Caco-2 (cell line): ENCODE measurements at regions not wholly inside any gene's neighbourhood (a gene's known extent, or its start where the extent isn't known, plus 50 kb on each side); places are given as distances from the start of the nearest gene placed in this dataset.

Experiments used
- BruUV-seq: library from RNA; stranded (reverse); fragments of 400-500 nt; replicated peaks from 2 replicates; lab custom pipeline; 2021; lab: Mats Ljungman, UMichigan
- CTCF ChIA-PET: fragments of 300-600 bp; sonication (Branson Sonifier 250); formaldehyde crosslinking; loops from one replicate; lab custom pipeline; 2022; ENCODE audit warnings: antibody characterized with exemption; lab: Charles Lee
- POLR2A ChIA-PET: fragments of 300-600 bp; sonication (Branson Sonifier 250); formaldehyde crosslinking; loops from one replicate; lab custom pipeline; 2022; ENCODE audit warnings: antibody characterized with exemption; lab: Charles Lee
- DNase-seq, 2 experiments: peaks; one replicate each; pipeline versions ENCODE4 v3.0.0 to v3.0.0-alpha.2; 2020 to 2022
- H3K27me3 ChIP-seq: replicated peaks from 2 replicates; pipeline ENCODE4 v1.6.0; 2011; ENCODE audit warnings: low read length; ENCODE audit not compliant: control insufficient read depth, insufficient read depth
- H3K36me3 ChIP-seq: 2 replicates; pipeline ENCODE4 v1.5.1; 2011; ENCODE audit warnings: low read length; ENCODE audit not compliant: control insufficient read depth, insufficient read depth
- H3K4me1 ChIP-seq: fragments of 250-450 bp; sonication (Bioruptor Pico); 2 replicates; pipeline ENCODE4 v1.5.1; 2020; ENCODE audit warnings: mild to moderate bottlenecking
- H3K4me3 ChIP-seq: 2 replicates; pipeline ENCODE4 v1.5.1; 2011; ENCODE audit warnings: low read depth, mild to moderate bottlenecking, control low read depth, low read length
- H3K9me3 ChIP-seq: fragments of 250-450 bp; sonication (Bioruptor Pico); 2 replicates; pipeline ENCODE4 v1.5.1; 2020; ENCODE audit warnings: mild to moderate bottlenecking, moderate library complexity
- H3K27ac Mint-ChIP-seq: one replicate; pipeline ENCODE4 v1.8.0; 2022; ENCODE audit warnings: mixed read lengths; ENCODE audit not compliant: unreplicated experiment
- H3K27me3 Mint-ChIP-seq: one replicate; pipeline ENCODE4 v1.8.0; 2022; ENCODE audit warnings: mixed read lengths; ENCODE audit not compliant: insufficient read depth, unreplicated experiment
- H3K36me3 Mint-ChIP-seq: one replicate; pipeline ENCODE4 v1.8.0; 2022; ENCODE audit warnings: mild to moderate bottlenecking, mixed read lengths; ENCODE audit not compliant: insufficient read depth, unreplicated experiment
- H3K4me1 Mint-ChIP-seq: one replicate; pipeline ENCODE4 v1.8.0; 2022; ENCODE audit warnings: low read depth, mixed read lengths; ENCODE audit not compliant: unreplicated experiment
- H3K4me3 Mint-ChIP-seq: one replicate; pipeline ENCODE4 v1.8.0; 2022; ENCODE audit warnings: mild to moderate bottlenecking, moderate library complexity, mixed read lengths; ENCODE audit not compliant: unreplicated experiment
- H3K9me3 Mint-ChIP-seq: one replicate; pipeline ENCODE4 v1.8.0; 2022; ENCODE audit warnings: mixed read lengths; ENCODE audit not compliant: unreplicated experiment
- intact Hi-C: fragments of 100-400 bp; cut with micrococcal nuclease; formaldehyde crosslinking; loops from one replicate; pipeline ENCODE4 v1.10.0; 2022; ENCODE audit not compliant: unreplicated experiment
- TF ChIP-seq, protein P1 (sequence below), 2 experiments: fragments of 200-600 bp in 1 of 2; IDR thresholded peaks; 1 replicate in 1 of 2; 2 replicates in 1 of 2; pipeline versions ENCODE4 v1.5.1 to v1.8.0; 2011 to 2022; ENCODE audit warnings: antibody characterized with exemption in 1 of 2, control low read depth in 1 of 2, inconsistent platforms in 1 of 2, low read depth in 1 of 2, low read length in 1 of 2, mild to moderate bottlenecking in 1 of 2, moderate library complexity in 1 of 2; ENCODE audit not compliant: insufficient read depth in 1 of 2, severe bottlenecking in 1 of 2, unreplicated experiment in 1 of 2

DNA sequence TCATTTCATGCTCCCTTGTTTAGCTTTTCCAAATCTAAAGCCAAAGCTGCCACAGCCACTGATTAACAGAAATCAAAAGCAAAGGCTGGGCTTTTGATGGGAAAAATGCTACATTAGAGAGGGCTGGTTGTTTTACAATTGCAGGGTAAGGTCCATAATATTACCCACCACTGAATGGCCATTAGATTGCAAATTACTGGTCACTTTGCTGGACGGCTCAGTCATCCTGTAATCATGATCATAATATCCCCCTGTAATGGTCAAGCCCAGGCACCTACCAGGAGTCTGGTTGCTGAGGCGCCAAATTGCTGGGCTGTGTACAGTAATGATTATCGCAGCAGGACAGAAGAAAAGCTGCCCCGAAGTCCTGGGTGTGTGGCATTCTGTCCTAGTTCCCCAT is 286.5 kb downstream of the ZSWIM6 start:
- BruUV-seq: no TSS peak
- H3K27me3 ChIP-seq: no peaks in the 10 kb centered on the region
- ChIA-PET POLR2A (no interaction called here), CTCF (no interaction called here)
- no peaks in the 10 kb centered on the region for H3K4me1 Mint-ChIP-seq
- no peaks in the 10 kb centered on the region for H3K36me3 ChIP-seq
- no peaks in the 10 kb centered on the region for H3K9me3 ChIP-seq
- intact Hi-C loops: no loop called here
- no peaks in the 10 kb centered on the region for H3K9me3 Mint-ChIP-seq
- TF ChIP-seq, protein P1, sequence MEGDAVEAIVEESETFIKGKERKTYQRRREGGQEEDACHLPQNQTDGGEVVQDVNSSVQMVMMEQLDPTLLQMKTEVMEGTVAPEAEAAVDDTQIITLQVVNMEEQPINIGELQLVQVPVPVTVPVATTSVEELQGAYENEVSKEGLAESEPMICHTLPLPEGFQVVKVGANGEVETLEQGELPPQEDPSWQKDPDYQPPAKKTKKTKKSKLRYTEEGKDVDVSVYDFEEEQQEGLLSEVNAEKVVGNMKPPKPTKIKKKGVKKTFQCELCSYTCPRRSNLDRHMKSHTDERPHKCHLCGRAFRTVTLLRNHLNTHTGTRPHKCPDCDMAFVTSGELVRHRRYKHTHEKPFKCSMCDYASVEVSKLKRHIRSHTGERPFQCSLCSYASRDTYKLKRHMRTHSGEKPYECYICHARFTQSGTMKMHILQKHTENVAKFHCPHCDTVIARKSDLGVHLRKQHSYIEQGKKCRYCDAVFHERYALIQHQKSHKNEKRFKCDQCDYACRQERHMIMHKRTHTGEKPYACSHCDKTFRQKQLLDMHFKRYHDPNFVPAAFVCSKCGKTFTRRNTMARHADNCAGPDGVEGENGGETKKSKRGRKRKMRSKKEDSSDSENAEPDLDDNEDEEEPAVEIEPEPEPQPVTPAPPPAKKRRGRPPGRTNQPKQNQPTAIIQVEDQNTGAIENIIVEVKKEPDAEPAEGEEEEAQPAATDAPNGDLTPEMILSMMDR (IDR thresholded peaks at IDR 0.05; ENCODE audit: insufficient read depth in 1 of 2, low read depth in 1 of 2, low read length in 1 of 2, severe bottlenecking in 1 of 2, unreplicated experiment in 1 of 2): no peak
- H3K4me3 Mint-ChIP-seq: no peak overlapping the region
- H3K27ac Mint-ChIP-seq: no peak overlapping the region
- no peaks in the 10 kb centered on the region for H3K36me3 Mint-ChIP-seq
- H3K4me3 ChIP-seq: no peak overlapping the region
- no peaks in the 10 kb centered on the region for H3K4me1 ChIP-seq
- H3K27me3 Mint-ChIP-seq: peaks cover 12% of the 10 kb centered on the region
- DNase-seq: no peak

GRCh38 chr5:61619289-61619688 is 287.2 kb downstream of the ZSWIM6 start:
- CTCF ChIA-PET: no interaction called here
- H3K9me3 ChIP-seq: no peaks in the 10 kb centered on the region
- intact Hi-C loops: no loop called here

DNA sequence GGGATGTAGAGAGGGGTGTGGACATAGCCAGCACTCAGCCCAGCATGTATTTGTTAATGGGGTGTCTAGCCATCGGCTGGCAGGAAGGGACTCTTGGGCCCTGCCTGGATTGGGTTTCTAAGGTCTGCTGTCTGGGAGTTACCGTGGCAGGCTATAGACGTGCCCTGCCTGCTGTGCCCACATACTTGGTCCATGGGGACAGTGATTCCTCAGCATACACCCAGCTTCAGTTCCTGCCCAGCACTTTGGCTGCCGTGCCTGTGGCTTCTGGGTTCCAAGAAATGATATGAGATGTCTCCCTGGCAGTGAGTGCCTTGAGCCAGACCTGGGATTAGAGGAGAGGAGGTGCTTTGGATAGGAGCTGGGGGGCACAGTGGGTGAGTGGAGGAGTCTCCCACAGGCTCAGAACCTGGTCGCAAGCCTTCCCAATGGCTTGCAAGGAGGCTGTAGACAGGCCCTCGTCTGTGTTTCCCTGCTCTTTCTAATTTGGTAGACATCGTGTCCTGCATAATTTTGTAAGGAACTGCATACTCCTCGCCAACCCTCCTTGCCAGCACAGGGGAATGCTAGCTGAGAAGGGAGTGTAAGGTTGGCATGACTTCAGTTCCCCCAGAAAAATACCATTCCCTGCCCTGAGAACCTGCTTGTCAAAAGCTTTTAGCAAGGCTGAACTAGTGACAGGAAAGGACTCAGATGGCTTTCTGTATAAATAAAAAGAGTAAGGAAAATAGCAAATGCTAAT is 287.9 kb downstream of the ZSWIM6 start:
- H3K9me3 ChIP-seq: no peaks in the 10 kb centered on the region
- Mint-ChIP-seq H3K9me3 (no peaks in the 10 kb centered on the region), H3K27me3 (peaks cover 7% of the 10 kb centered on the region), H3K4me3 (no peak overlapping the region), H3K4me1 (no peaks in the 10 kb centered on the region), H3K27ac (no peak overlapping the region), H3K36me3 (no peaks in the 10 kb centered on the region)
- no peaks in the 10 kb centered on the region for H3K27me3 ChIP-seq
- ChIA-PET CTCF (no interaction called here), POLR2A (no interaction called here)
- no peak for DNase-seq
- H3K4me1 ChIP-seq: no peaks in the 10 kb centered on the region
- intact Hi-C loops: no loop called here
- no TSS peak for BruUV-seq
- H3K4me3 ChIP-seq: no peak overlapping the region
- no peaks in the 10 kb centered on the region for H3K36me3 ChIP-seq
- TF ChIP-seq, protein P1 (IDR thresholded peaks at IDR 0.05; ENCODE audit: insufficient read depth in 1 of 2, low read depth in 1 of 2, low read length in 1 of 2, severe bottlenecking in 1 of 2, unreplicated experiment in 1 of 2): no peak

More at GRCh38 chr5:61619289-61619688, 287.2 kb downstream of the ZSWIM6 start:
- Mint-ChIP-seq H3K4me1 (no peaks in the 10 kb centered on the region), H3K27me3 (peaks cover 7% of the 10 kb centered on the region), H3K9me3 (no peaks in the 10 kb centered on the region), H3K36me3 (no peaks in the 10 kb centered on the region), H3K4me3 (no peak overlapping the region), H3K27ac (no peak overlapping the region)
- Histone ChIP-seq H3K36me3 (no peaks in the 10 kb centered on the region), H3K4me1 (no peaks in the 10 kb centered on the region), H3K4me3 (no peak overlapping the region), H3K27me3 (no peaks in the 10 kb centered on the region)
- no peak for DNase-seq
- no TSS peak for BruUV-seq
- TF ChIP-seq, protein P1 (IDR thresholded peaks at IDR 0.05; ENCODE audit: insufficient read depth in 1 of 2, low read depth in 1 of 2, low read length in 1 of 2, severe bottlenecking in 1 of 2, unreplicated experiment in 1 of 2): no peak
- POLR2A ChIA-PET: no interaction called here
